Left lung (tissue), 4 donors: ENCODE measurements at regions not wholly inside any gene's neighbourhood (a gene's known extent, or its start where the extent isn't known, plus 50 kb on each side); places are given as distances from the start of the nearest gene placed in this dataset.

ENCODE experiments used
- ATAC-seq: fragments of 200-7000 bp; cut with Tn5 transposase; one replicate; pipeline ENCODE4 v1.9.1; 2020; ENCODE audit warnings: moderate library complexity
- DNase-seq, 4 donors: peaks; one replicate each; pipeline ENCODE4 v3.0.0-alpha.2; 2013 to 2020
- H3K27ac ChIP-seq, 2 donors: fragments of 200-600 bp; sonication (generic) in 1 of 2; one replicate each; pipeline versions ENCODE4 v1.5.0 to v1.8.0; 2020 to 2021
- H3K27me3 ChIP-seq, 2 donors: fragments of 200-600 bp; sonication (generic) in 1 of 2; one replicate each; pipeline versions ENCODE4 v1.5.0 to v1.8.0; 2020 to 2021
- H3K36me3 ChIP-seq, 2 donors: fragments of 200-600 bp; sonication (generic) in 1 of 2; one replicate each; pipeline versions ENCODE4 v1.5.0 to v1.8.0; 2020 to 2021
- H3K4me1 ChIP-seq, 2 donors: fragments of 200-600 bp; one replicate each; pipeline ENCODE4 v1.8.0; 2021
- H3K4me3 ChIP-seq, 2 donors: fragments of 200-600 bp; sonication (generic) in 1 of 2; one replicate each; pipeline versions ENCODE4 v1.5.0 to v1.8.0; 2020 to 2021; ENCODE audit warnings: mild to moderate bottlenecking in 1 of 2
- H3K9me3 ChIP-seq, 2 donors: fragments of 200-600 bp; sonication (generic) in 1 of 2; one replicate each; pipeline versions ENCODE4 v1.5.0 to v1.8.0; 2020 to 2021
- CTCF ChIP-seq, 2 donors: fragments of 200-600 bp; sonication (generic) in 1 of 2; IDR thresholded peaks; one replicate each; pipeline versions ENCODE4 v1.5.0 to v1.8.0; 2021; ENCODE audit warnings: antibody characterized with exemption in 2 of 2
- intact Hi-C, 2 donors: fragments of 100-400 bp; cut with DNase I; formaldehyde crosslinking; loops; one replicate each; pipeline versions ENCODE4 v1.11.2 to v1.14.2; 2022
- donor health status: DM: no; HTN: yes; CAD: no.
- donor health status: DM: no; HTN: no; CAD: no.

- no peaks in the 10 kb centered on the region for H3K27me3 ChIP-seq
- ATAC-seq (peak; percentile 99), DNase-seq (peak; percentile 86 to 97 (median 88))
- intact Hi-C loops, result loop anchor here (5.0 to 10.0 kb wide), 2 partner anchors 403 to 411 kb away; no protein-coding TSS in a partner anchor
- H3K9me3 ChIP-seq, result no peaks in the 10 kb centered on the region
- TF ChIP-seq CTCF (IDR thresholded peaks at IDR 0.05), result peak; percentile 94 to 95
- peak overlapping the region; percentile 9 to 26 for H3K4me3 ChIP-seq
- no peaks in the 10 kb centered on the region for H3K36me3 ChIP-seq
- peak overlapping the region; percentile 72 to 75 for H3K27ac ChIP-seq
- peaks cover 0 to 8% of the 10 kb centered on the region in 2 donors for H3K4me1 ChIP-seq
These were observed 71.7 kb upstream of the ETS2 start for GRCh38 chr21:38733972-38734546.

GRCh38 chr21:38734646-38735365 lies 70.9 kb upstream of the ETS2 start:
- H3K36me3 ChIP-seq, result no peaks in the 10 kb centered on the region
- no peaks in the 10 kb centered on the region for H3K27me3 ChIP-seq
- H3K4me1 ChIP-seq, result peaks cover 0 to 9% of the 10 kb centered on the region in 2 donors
- H3K27ac ChIP-seq, result peak overlapping the region; percentile 72 to 75
- no peak for ATAC-seq
- intact Hi-C loops, result loop anchor here (5.0 to 10.0 kb wide), 2 partner anchors 402 to 410 kb away; no protein-coding TSS in a partner anchor
- no peak for DNase-seq
- peak overlapping the region in 1 of 2 donors; percentile 26 for H3K4me3 ChIP-seq
- no peaks in the 10 kb centered on the region for H3K9me3 ChIP-seq
- no peak for TF ChIP-seq CTCF (IDR thresholded peaks at IDR 0.05)

DNA sequence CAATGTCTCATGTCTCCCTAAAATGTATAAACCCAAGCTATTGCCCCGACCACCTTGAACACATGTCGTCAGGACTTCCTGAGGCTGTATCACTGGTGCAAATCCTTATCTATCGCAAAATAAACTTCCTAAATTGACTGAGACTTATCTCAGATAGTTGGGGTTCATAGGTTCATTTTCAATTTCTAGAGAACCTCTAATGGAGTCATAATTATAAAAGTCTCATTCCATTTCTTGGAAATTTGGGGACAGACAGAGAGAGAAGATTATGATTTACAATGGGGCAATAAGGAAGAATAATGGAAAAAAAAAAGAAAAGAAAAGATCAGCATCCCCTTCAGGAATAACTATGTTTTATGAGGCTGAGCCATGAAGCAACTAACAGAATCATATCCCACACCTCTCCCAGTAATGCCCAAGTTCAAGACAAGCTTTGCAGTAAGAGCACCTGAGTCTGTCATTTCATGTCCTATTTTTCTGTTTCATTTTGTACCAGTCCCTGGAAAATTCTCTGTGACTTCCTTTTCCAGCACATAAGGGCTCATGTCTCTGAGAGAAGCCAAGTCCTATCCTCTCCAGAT lies 70.0 kb upstream of the ETS2 start:
- no peak overlapping the region for H3K4me3 ChIP-seq
- H3K27me3 ChIP-seq, result no peaks in the 10 kb centered on the region
- TF ChIP-seq CTCF (IDR thresholded peaks at IDR 0.05), result no peak
- no peaks in the 10 kb centered on the region for H3K9me3 ChIP-seq
- no peak overlapping the region for H3K27ac ChIP-seq
- no peaks in the 10 kb centered on the region for H3K36me3 ChIP-seq
- ATAC-seq, result no peak
- H3K4me1 ChIP-seq, result peaks cover 0 to 12% of the 10 kb centered on the region in 2 donors
- DNase-seq, result no peak
- intact Hi-C loops, result loop anchor here in 1 of 2 donors (10.0 kb wide), 1 partner anchor 409 kb away; no protein-coding TSS in a partner anchor

DNA sequence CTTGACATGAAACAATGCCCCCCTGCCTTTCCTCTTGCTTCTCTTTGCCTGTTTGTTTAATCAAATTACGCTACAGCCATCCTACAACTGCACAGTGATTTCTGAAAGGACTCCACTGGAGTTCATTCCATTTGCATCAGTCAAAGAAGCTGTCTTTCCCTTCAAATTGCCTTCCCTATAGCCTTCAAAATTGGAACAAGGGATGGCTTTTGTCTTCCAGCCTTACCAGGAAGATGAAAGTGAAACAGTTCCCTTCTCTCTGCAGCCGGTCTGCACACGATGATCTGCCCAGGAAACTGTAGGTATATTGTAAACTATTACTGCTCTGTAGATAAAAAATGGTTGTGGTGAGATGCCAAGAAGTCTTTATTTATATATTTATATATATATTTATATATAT lies 65.6 kb upstream of the ETS2 start:
- ATAC-seq (no peak), DNase-seq (no peak)
- H3K27ac ChIP-seq, result no peak overlapping the region
- H3K36me3 ChIP-seq, result no peaks in the 10 kb centered on the region
- H3K9me3 ChIP-seq, result no peaks in the 10 kb centered on the region
- no peak overlapping the region for H3K4me3 ChIP-seq
- TF ChIP-seq CTCF (IDR thresholded peaks at IDR 0.05), result no peak
- H3K4me1 ChIP-seq, result peaks cover 0 to 4% of the 10 kb centered on the region in 2 donors
- H3K27me3 ChIP-seq, result no peaks in the 10 kb centered on the region
- intact Hi-C loops, result no loop called here
